Smooth muscle cell (in vitro differentiated cells): ENCODE measurements at regions not wholly inside any gene's neighbourhood (a gene's known extent, or its start where the extent isn't known, plus 50 kb on each side); places are given as distances from the start of the nearest gene placed in this dataset.

Experiments used
- DNase-seq: peaks from one replicate; lab custom pipeline; 2025; ENCODE audit not compliant: unreplicated experiment; lab: John Stamatoyannopoulos, UW
- H2AFZ ChIP-seq: fragments of 200-600 bp; sonication (generic); 2 replicates; pipeline ENCODE4 v1.6.0; 2016; ENCODE audit warnings: antibody characterized with exemption, low read depth, mild to moderate bottlenecking
- H3F3A ChIP-seq: fragments of 200-600 bp; sonication (generic); 2 replicates; pipeline ENCODE4 v1.6.0; 2017; ENCODE audit warnings: antibody characterized with exemption, low read depth
- H3K27ac ChIP-seq: fragments of 200-600 bp; sonication (generic); 2 replicates; pipeline ENCODE4 v1.5.1; 2016; ENCODE audit warnings: low read depth, mild to moderate bottlenecking
- H3K27me3 ChIP-seq: fragments of 200-600 bp; sonication (generic); 2 replicates; pipeline ENCODE4 v1.6.1; 2016; ENCODE audit warnings: low read depth, mild to moderate bottlenecking
- H3K36me3 ChIP-seq: fragments of 200-600 bp; sonication (generic); 2 replicates; pipeline ENCODE4 v1.5.1; 2016; ENCODE audit warnings: low read depth
- H3K4me1 ChIP-seq: fragments of 200-600 bp; sonication (generic); 2 replicates; pipeline ENCODE4 v1.5.1; 2016; ENCODE audit warnings: low read depth
- H3K4me2 ChIP-seq: fragments of 200-600 bp; sonication (generic); 2 replicates; pipeline ENCODE4 v1.6.0; 2016; ENCODE audit warnings: mild to moderate bottlenecking
- H3K4me3 ChIP-seq: fragments of 200-600 bp; sonication (generic); 2 replicates; pipeline ENCODE4 v1.5.1; 2016; ENCODE audit warnings: mild to moderate bottlenecking
- H3K79me2 ChIP-seq: fragments of 200-600 bp; sonication (generic); 2 replicates; pipeline ENCODE4 v1.6.0; 2016; ENCODE audit warnings: low read depth, mild to moderate bottlenecking
- H3K9ac ChIP-seq: fragments of 200-600 bp; sonication (generic); 2 replicates; pipeline ENCODE4 v1.6.0; 2016; ENCODE audit warnings: low read depth
- H3K9me3 ChIP-seq: fragments of 200-600 bp; sonication (generic); replicated peaks from 2 replicates; pipeline ENCODE4 v1.5.1; 2016; ENCODE audit warnings: low read depth
- H4K20me1 ChIP-seq: fragments of 200-600 bp; sonication (generic); 2 replicates; pipeline ENCODE4 v1.6.0; 2016; ENCODE audit warnings: low read depth
- CTCF ChIP-seq: fragments of 200-600 bp; sonication (generic); IDR thresholded peaks from 2 replicates; pipeline ENCODE4 v1.5.1; 2017; ENCODE audit warnings: borderline replicate concordance, mild to moderate bottlenecking, antibody characterized with exemption; ENCODE audit not compliant: insufficient read depth, poor library complexity, severe bottlenecking
- WGBS: methylation state at CpG from one replicate; pipeline ENCODE4 v1.1.7; 2016; ENCODE audit warnings: low lambda C conversion rate; 5-methylcytosine and 5-hydroxymethylcytosine counted together

DNA sequence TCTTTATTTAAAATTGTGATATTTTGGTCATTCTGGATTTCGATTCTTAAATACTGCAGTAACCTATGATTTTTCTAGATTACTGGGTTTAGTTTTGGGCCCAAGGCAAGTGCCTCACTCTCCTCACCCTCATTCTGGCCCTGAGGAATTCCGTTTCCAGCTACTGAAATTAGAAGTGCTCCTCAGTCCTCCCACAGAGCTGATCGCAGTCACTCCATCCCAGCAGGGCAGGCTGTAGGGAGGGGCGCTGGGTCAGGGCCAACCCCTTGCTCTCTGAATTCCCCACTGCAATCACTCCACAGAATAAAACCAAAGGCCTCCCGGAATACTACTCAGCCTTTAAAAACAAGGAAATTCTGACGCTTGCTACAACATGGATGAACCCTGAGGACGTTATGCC is 66.5 kb upstream of the DIO3 start:
- H3K4me3 ChIP-seq = no peak overlapping the region
- TF ChIP-seq CTCF = no peak
- H3K27ac ChIP-seq = no peak overlapping the region
- no peaks in the 10 kb centered on the region for H3F3A ChIP-seq
- no peak overlapping the region for H3K4me2 ChIP-seq
- no peaks in the 10 kb centered on the region for H4K20me1 ChIP-seq
- no peak overlapping the region for H3K9ac ChIP-seq
- H3K36me3 ChIP-seq = no peaks in the 10 kb centered on the region
- H3K9me3 ChIP-seq = no peaks in the 10 kb centered on the region
- no peaks in the 10 kb centered on the region for H3K27me3 ChIP-seq
- peaks cover 2% of the 10 kb centered on the region for H3K4me1 ChIP-seq
- WGBS = 54% methylated on average over 7 of the region's 7 CpGs
- H2AFZ ChIP-seq = no peak overlapping the region
- no peak for DNase-seq
- H3K79me2 ChIP-seq = no peaks in the 10 kb centered on the region

GRCh38 chr14:101495284-101495683 is 66.0 kb upstream of the DIO3 start:
- no peak for DNase-seq
- no peaks in the 10 kb centered on the region for H3K9me3 ChIP-seq
- H3K79me2 ChIP-seq = no peaks in the 10 kb centered on the region
- H3K9ac ChIP-seq = no peak overlapping the region
- no peaks in the 10 kb centered on the region for H3F3A ChIP-seq
- no peak overlapping the region for H3K4me3 ChIP-seq
- 86% methylated on average over 3 of the region's 3 CpGs for WGBS
- H4K20me1 ChIP-seq = no peaks in the 10 kb centered on the region
- H3K36me3 ChIP-seq = no peaks in the 10 kb centered on the region
- peaks cover 2% of the 10 kb centered on the region for H3K4me1 ChIP-seq
- H2AFZ ChIP-seq = no peak overlapping the region
- no peak overlapping the region for H3K4me2 ChIP-seq
- no peaks in the 10 kb centered on the region for H3K27me3 ChIP-seq
- TF ChIP-seq CTCF = no peak
- no peak overlapping the region for H3K27ac ChIP-seq

DNA sequence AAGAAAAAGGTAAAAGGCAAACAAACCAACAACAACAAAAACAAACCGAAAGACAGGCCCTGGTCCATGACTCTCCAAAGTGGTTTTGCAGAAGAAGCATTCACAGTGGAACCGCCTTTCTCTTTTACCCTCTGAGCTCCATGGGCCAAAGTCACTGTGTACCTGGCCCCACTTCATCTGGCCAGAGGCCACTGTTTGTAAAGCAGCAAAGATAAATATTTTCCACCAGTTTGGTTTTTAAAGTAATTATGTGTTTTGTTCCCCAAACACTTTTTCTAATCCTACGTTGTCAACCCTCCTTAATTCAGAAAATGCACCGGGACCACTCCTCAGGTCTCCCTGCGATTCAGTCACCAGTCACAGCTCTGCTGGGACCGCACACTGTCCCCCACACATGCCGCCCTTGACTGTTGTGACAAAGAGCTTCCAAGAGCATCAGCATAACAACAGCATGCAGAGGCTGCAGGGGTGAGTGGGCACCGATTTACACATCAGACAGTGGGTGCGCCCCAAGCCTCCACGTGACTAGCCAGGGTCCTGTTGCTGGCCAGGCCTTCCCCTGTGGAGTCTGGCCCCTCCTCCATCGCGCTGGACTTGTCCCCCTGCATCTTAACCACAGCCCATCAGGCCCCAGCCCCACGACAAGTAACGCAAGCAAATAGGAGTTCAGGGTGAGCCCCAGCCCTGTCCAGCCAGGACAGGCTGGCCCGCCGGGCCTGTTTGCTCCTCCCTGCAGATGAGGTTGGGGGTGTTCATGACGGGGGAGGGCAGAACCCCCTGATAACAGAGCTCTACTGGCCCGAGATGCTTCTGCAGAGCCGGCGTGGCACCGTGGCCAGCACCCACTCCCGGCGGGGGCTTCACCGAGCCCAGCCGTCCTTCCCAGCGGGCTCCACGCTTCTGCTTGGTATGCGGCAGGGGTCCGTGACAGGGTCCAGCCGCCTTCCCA is 65.2 kb upstream of the DIO3 start:
- no peak for TF ChIP-seq CTCF
- H3K36me3 ChIP-seq = no peaks in the 10 kb centered on the region
- no peak overlapping the region for H3K27ac ChIP-seq
- H3K4me3 ChIP-seq = no peak overlapping the region
- H4K20me1 ChIP-seq = no peaks in the 10 kb centered on the region
- no peak overlapping the region for H3K9ac ChIP-seq
- H3F3A ChIP-seq = no peaks in the 10 kb centered on the region
- 83% methylated on average over 30 of the region's 30 CpGs for WGBS
- no peaks in the 10 kb centered on the region for H3K79me2 ChIP-seq
- peaks cover 2% of the 10 kb centered on the region for H3K4me1 ChIP-seq
- H3K27me3 ChIP-seq = no peaks in the 10 kb centered on the region
- no peak overlapping the region for H3K4me2 ChIP-seq
- DNase-seq = no peak
- no peak overlapping the region for H2AFZ ChIP-seq
- no peaks in the 10 kb centered on the region for H3K9me3 ChIP-seq
